ENCODE measurements at regions not wholly inside any gene's neighbourhood (a gene's known extent, or its start where the extent isn't known, plus 50 kb on each side); places are given as distances from the start of the nearest gene placed in this dataset.

DNA sequence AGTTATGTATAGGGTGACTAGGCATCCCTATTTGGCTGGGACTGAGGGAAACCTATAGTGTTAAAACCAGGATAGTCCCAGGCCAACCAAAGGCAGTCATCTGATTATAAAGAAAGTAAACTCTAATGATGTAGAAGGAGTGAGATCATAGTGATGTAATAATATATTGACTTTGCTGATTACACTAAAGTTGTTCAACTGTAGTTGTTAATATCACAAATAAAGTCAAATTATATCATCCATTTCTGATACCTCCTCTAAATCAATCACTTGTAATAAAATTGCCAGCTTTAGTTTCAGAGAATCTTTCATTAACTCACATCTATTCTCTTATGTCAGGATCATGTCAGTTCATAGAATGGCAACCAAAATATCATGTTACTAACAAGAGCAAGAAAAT is 98.6 kb downstream of the FOXB1 start:
- no peak for TF ChIP-seq POLR2AphosphoS5 (IDR thresholded peaks at IDR 0.05)
- no peak for TF ChIP-seq POLR2A (IDR thresholded peaks at IDR 0.05)
- TF ChIP-seq, protein P1, sequence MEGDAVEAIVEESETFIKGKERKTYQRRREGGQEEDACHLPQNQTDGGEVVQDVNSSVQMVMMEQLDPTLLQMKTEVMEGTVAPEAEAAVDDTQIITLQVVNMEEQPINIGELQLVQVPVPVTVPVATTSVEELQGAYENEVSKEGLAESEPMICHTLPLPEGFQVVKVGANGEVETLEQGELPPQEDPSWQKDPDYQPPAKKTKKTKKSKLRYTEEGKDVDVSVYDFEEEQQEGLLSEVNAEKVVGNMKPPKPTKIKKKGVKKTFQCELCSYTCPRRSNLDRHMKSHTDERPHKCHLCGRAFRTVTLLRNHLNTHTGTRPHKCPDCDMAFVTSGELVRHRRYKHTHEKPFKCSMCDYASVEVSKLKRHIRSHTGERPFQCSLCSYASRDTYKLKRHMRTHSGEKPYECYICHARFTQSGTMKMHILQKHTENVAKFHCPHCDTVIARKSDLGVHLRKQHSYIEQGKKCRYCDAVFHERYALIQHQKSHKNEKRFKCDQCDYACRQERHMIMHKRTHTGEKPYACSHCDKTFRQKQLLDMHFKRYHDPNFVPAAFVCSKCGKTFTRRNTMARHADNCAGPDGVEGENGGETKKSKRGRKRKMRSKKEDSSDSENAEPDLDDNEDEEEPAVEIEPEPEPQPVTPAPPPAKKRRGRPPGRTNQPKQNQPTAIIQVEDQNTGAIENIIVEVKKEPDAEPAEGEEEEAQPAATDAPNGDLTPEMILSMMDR (IDR thresholded peaks at IDR 0.05): no peak
- TF ChIP-seq EP300 (IDR thresholded peaks at IDR 0.05): no peak

Measured in sigmoid colon (tissue), 4 donors.